Osteocyte (in vitro differentiated cells): ENCODE measurements at regions not wholly inside any gene's neighbourhood (a gene's known extent, or its start where the extent isn't known, plus 50 kb on each side); places are given as distances from the start of the nearest gene placed in this dataset.

ENCODE experiments used
- DNase-seq: peaks from one replicate; pipeline ENCODE4 v3.0.0; 2021; ENCODE audit warnings: mixed read lengths; ENCODE audit not compliant: unreplicated experiment; ENCODE audit errors: extremely low spot score
- H3K27ac Mint-ChIP-seq: one replicate; pipeline ENCODE4 v1.8.0; 2021; ENCODE audit warnings: mild to moderate bottlenecking, mixed read lengths; ENCODE audit not compliant: unreplicated experiment
- H3K27me3 Mint-ChIP-seq: one replicate; pipeline ENCODE4 v1.8.0; 2021; ENCODE audit warnings: mixed read lengths; ENCODE audit not compliant: unreplicated experiment
- H3K36me3 Mint-ChIP-seq: one replicate; pipeline ENCODE4 v1.8.0; 2021; ENCODE audit warnings: mixed read lengths; ENCODE audit not compliant: unreplicated experiment
- H3K4me1 Mint-ChIP-seq: one replicate; pipeline ENCODE4 v1.8.0; 2021; ENCODE audit warnings: mixed read lengths; ENCODE audit not compliant: unreplicated experiment
- H3K4me3 Mint-ChIP-seq: one replicate; pipeline ENCODE4 v1.8.0; 2021; ENCODE audit warnings: mild to moderate bottlenecking, moderate library complexity, mixed read lengths; ENCODE audit not compliant: unreplicated experiment
- H3K9me3 Mint-ChIP-seq: one replicate; pipeline ENCODE4 v1.8.0; 2021; ENCODE audit warnings: mixed read lengths; ENCODE audit not compliant: unreplicated experiment
- CTCF ChIP-seq: fragments of 200-600 bp; sonication (generic); IDR thresholded peaks from 2 replicates; pipeline ENCODE4 v1.5.0; 2021; ENCODE audit warnings: antibody characterized with exemption, mild to moderate bottlenecking, moderate library complexity

GRCh38 chr13:24106429-24106828 is 54.1 kb upstream of the SPATA13 start:
- no peaks in the 10 kb centered on the region for H3K36me3 Mint-ChIP-seq
- no peak for DNase-seq
- H3K4me3 Mint-ChIP-seq = no peak overlapping the region
- H3K27ac Mint-ChIP-seq = no peak overlapping the region
- H3K4me1 Mint-ChIP-seq = no peaks in the 10 kb centered on the region
- H3K27me3 Mint-ChIP-seq = peaks cover 26% of the 10 kb centered on the region
- no peaks in the 10 kb centered on the region for H3K9me3 Mint-ChIP-seq
- TF ChIP-seq CTCF = no peak

DNA sequence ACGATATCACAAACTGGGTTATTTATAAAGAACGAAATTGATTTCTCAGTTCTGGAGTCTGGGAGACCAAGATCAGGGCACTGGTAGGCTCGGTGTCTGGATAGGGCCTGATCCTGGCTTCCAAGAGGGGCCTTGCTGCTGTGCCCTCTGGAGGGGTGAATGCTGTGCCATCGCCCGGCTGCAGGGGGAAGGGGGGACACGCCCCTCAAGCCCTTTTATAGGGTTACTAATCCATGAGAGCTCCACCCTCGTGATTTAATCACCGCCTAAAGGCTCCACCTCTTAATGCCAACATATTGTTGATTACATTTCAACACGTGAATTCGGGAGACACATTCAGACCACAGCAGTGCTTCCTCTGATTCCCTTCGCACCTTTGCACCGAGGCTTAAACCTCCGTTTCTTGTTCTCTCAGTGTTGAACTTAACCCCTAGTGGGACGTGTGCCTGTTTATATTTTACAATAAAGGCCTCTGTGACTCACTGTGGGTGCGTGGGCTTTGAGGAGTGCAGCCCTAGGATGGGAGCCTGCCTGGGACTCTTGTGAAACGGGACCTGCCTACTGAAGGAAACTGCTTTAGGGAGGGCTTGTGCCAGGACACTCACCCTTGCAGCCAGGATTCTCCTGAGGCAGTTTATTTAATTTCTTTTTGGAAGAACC is 52.4 kb upstream of the SPATA13 start:
- Mint-ChIP-seq H3K4me3 (no peak overlapping the region), H3K27me3 (peaks cover 16% of the 10 kb centered on the region), H3K36me3 (no peaks in the 10 kb centered on the region), H3K4me1 (peaks cover 2% of the 10 kb centered on the region), H3K9me3 (no peaks in the 10 kb centered on the region), H3K27ac (no peak overlapping the region)
- DNase-seq = no peak
- TF ChIP-seq CTCF = no peak

DNA sequence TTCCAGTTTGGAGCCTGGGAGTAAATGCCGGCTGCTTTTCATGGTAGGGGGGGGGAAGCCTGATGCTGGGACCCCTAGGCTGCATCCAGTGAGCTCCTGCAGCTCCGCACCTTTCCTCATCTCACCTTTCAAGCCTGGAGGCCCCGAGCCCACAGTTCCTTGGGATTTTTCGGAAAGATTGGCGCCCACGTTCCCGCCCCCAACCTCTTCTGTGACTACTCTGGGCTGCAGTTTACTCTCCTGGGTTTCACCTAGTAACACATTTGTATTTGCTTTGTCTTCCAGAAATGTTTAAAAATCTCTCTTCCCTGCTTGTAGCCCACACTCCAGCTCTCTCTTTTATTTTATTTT is 51.9 kb upstream of the SPATA13 start:
- Mint-ChIP-seq H3K4me3 (no peak overlapping the region), H3K9me3 (no peaks in the 10 kb centered on the region), H3K36me3 (no peaks in the 10 kb centered on the region), H3K27me3 (peaks cover 13% of the 10 kb centered on the region), H3K4me1 (peaks cover 2% of the 10 kb centered on the region), H3K27ac (no peak overlapping the region)
- no peak for DNase-seq
- TF ChIP-seq CTCF = no peak

- DNase-seq = no peak
- Mint-ChIP-seq H3K27ac (no peak overlapping the region), H3K27me3 (peaks cover 9% of the 10 kb centered on the region), H3K4me1 (peaks cover 2% of the 10 kb centered on the region), H3K4me3 (no peak overlapping the region), H3K36me3 (no peaks in the 10 kb centered on the region), H3K9me3 (no peaks in the 10 kb centered on the region)
- no peak for TF ChIP-seq CTCF
Measured at GRCh38 chr13:24110011-24110410, 50.5 kb upstream of the SPATA13 start.
